H1 (cell line): ENCODE measurements at regions not wholly inside any gene's neighbourhood (a gene's known extent, or its start where the extent isn't known, plus 50 kb on each side); places are given as distances from the start of the nearest gene placed in this dataset.

Experiments
- CTCF ChIA-PET: fragments of 300-600 bp; sonication (Branson Sonifier 250); formaldehyde crosslinking; loops from one replicate; lab custom pipeline; 2021; ENCODE audit not compliant: partially characterized antibody; lab: Charles Lee
- POLR2A ChIA-PET: fragments of 300-600 bp; sonication (Branson Sonifier 250); formaldehyde crosslinking; loops from one replicate; lab custom pipeline; 2021; ENCODE audit warnings: inconsistent platforms; ENCODE audit not compliant: partially characterized antibody; lab: Charles Lee
- DNase-seq, 2 experiments: peaks; one replicate each; pipeline versions ENCODE4 v3.0.0 to v3.0.0-alpha.2; 2010 to 2022; ENCODE audit warnings: low spot score in 2 of 2, low read depth in 1 of 2, mixed read lengths in 1 of 2
- FAIRE-seq: peaks from 2 replicates; lab custom pipeline; 2011; peaks lifted over from hg19 to GRCh38; lab: Jason Lieb, UNC
- H2AFZ ChIP-seq: 2 replicates; pipeline ENCODE4 v1.8.1; 2012; ENCODE audit warnings: low read length, inconsistent platforms
- H2AK5ac ChIP-seq: 2 replicates; pipeline ENCODE4 v1.6.1; 2013; ENCODE audit warnings: low read depth, low read length
- H2BK120ac ChIP-seq: replicated peaks from 2 replicates; pipeline ENCODE3; 2013; ENCODE audit warnings: low read depth, low read length, inconsistent platforms
- H2BK12ac ChIP-seq: 2 replicates; pipeline ENCODE4 v1.6.1; 2013; ENCODE audit warnings: low read depth, low read length
- H2BK15ac ChIP-seq: 2 replicates; pipeline ENCODE4 v1.6.1; 2013; ENCODE audit warnings: low read length
- H2BK20ac ChIP-seq: 2 replicates; pipeline ENCODE4 v1.6.1; 2013; ENCODE audit warnings: low read length
- H2BK5ac ChIP-seq: 2 replicates; pipeline ENCODE4 v1.6.1; 2013; ENCODE audit warnings: low read depth, low read length
- H3K14ac ChIP-seq: 2 replicates; pipeline ENCODE4 v1.6.1; 2013; ENCODE audit warnings: inconsistent platforms; ENCODE audit not compliant: insufficient read length
- H3K18ac ChIP-seq: 2 replicates; pipeline ENCODE4 v1.6.1; 2013; ENCODE audit warnings: low read length; ENCODE audit errors: extremely low read depth
- H3K23ac ChIP-seq: 2 replicates; pipeline ENCODE4 v1.6.1; 2013; ENCODE audit warnings: inconsistent platforms; ENCODE audit not compliant: insufficient read length
- H3K23me2 ChIP-seq: 2 replicates; pipeline ENCODE4 v1.6.1; 2013; ENCODE audit warnings: low read depth, low read length
- H3K27ac ChIP-seq: 2 replicates; pipeline ENCODE4 v1.6.1; 2011; ENCODE audit warnings: low read depth, low read length, inconsistent platforms
- H3K27me3 ChIP-seq, 4 experiments: replicated peaks in 1 of 4; 1 replicate in 1 of 4; 2 replicates in 3 of 4; pipeline versions ENCODE4 v1.6.1 to v1.8.1; 2011 to 2013; ENCODE audit warnings: low read length in 3 of 4, mild to moderate bottlenecking in 3 of 4, inconsistent platforms in 2 of 4, mixed read lengths in 2 of 4, moderate library complexity in 1 of 4; ENCODE audit not compliant: control insufficient read depth in 3 of 4, insufficient read depth in 3 of 4; ENCODE audit errors: extremely low read depth in 1 of 4
- H3K36me3 ChIP-seq, 4 experiments: 2 replicates each; pipeline versions ENCODE4 v1.6.1 to v1.8.1; 2011 to 2013; ENCODE audit warnings: mild to moderate bottlenecking in 4 of 4, low read length in 3 of 4, moderate library complexity in 2 of 4, control low read depth in 1 of 4, inconsistent platforms in 1 of 4; ENCODE audit not compliant: insufficient read depth in 4 of 4, control insufficient read depth in 2 of 4
- H3K4ac ChIP-seq: replicated peaks from 2 replicates; pipeline ENCODE3; 2013; ENCODE audit warnings: low read length, low read depth, mixed read lengths, inconsistent platforms; ENCODE audit not compliant: insufficient read length
- H3K4me1 ChIP-seq, 4 experiments: replicated peaks in 1 of 4; 1 replicate in 1 of 4; 2 replicates in 3 of 4; pipeline versions ENCODE4 v1.6.1 to v1.8.1; 2011 to 2013; ENCODE audit warnings: low read length in 3 of 4, inconsistent platforms in 2 of 4, mixed read lengths in 1 of 4; ENCODE audit not compliant: insufficient read depth in 4 of 4, control insufficient read depth in 3 of 4
- H3K4me2 ChIP-seq, 2 experiments: 2 replicates each; pipeline versions ENCODE4 v1.6.1 to v1.8.1; 2011 to 2013; ENCODE audit warnings: low read depth in 2 of 2, low read length in 2 of 2, control low read depth in 1 of 2, inconsistent platforms in 1 of 2, mild to moderate bottlenecking in 1 of 2; ENCODE audit not compliant: insufficient read depth in 1 of 2
- H3K4me3 ChIP-seq, 4 experiments: fragments of 200-600, 300-600 bp in 1 of 4; sonication (generic), shearing (Covaris generic), sonication (Bioruptor Twin) in 1 of 4; 2 replicates each; pipeline versions ENCODE4 v1.5.1 to v1.8.1; 2011 to 2016; ENCODE audit warnings: low read length in 4 of 4, low read depth in 3 of 4, control low read depth in 2 of 4, inconsistent platforms in 2 of 4, mild to moderate bottlenecking in 2 of 4, mixed read lengths in 1 of 4, moderate library complexity in 1 of 4; ENCODE audit not compliant: insufficient read depth in 2 of 4; ENCODE audit errors: extremely low read depth in 1 of 4
- H3K56ac ChIP-seq: replicated peaks from 2 replicates; pipeline ENCODE3; 2013; ENCODE audit warnings: low read depth, mild to moderate bottlenecking, mixed read lengths, low read length, inconsistent platforms; ENCODE audit not compliant: insufficient read length
- H3K79me1 ChIP-seq: 2 replicates; pipeline ENCODE4 v1.6.1; 2013; ENCODE audit warnings: low read depth, low read length, control low read depth
- H3K79me2 ChIP-seq, 2 experiments: 2 replicates each; pipeline versions ENCODE4 v1.6.1 to v1.8.1; 2012 to 2013; ENCODE audit warnings: low read length in 2 of 2, mild to moderate bottlenecking in 2 of 2, inconsistent platforms in 1 of 2; ENCODE audit not compliant: insufficient read depth in 2 of 2, control insufficient read depth in 1 of 2
- H3K9ac ChIP-seq, 4 experiments: replicated peaks in 1 of 4; 1 replicate in 1 of 4; 2 replicates in 3 of 4; pipeline versions ENCODE4 v1.6.1 to v1.8.1; 2011 to 2013; ENCODE audit warnings: low read depth in 3 of 4, low read length in 3 of 4, control low read depth in 2 of 4, mild to moderate bottlenecking in 2 of 4, moderate library complexity in 2 of 4, inconsistent platforms in 1 of 4; ENCODE audit errors: extremely low read depth in 1 of 4
- H3K9me3 ChIP-seq, 2 experiments: 2 replicates each; pipeline versions ENCODE4 v1.6.1 to v1.8.1; 2012 to 2013; ENCODE audit warnings: mild to moderate bottlenecking in 2 of 2, moderate library complexity in 2 of 2, control low read depth in 1 of 2, inconsistent platforms in 1 of 2, low read depth in 1 of 2, low read length in 1 of 2, mixed read lengths in 1 of 2; ENCODE audit not compliant: insufficient read depth in 2 of 2
- H4K20me1 ChIP-seq, 2 experiments: replicated peaks in 1 of 2; 2 replicates each; pipeline versions ENCODE3 to v1.8.1; 2011 to 2013; ENCODE audit warnings: inconsistent platforms in 2 of 2, low read length in 2 of 2, mild to moderate bottlenecking in 1 of 2; ENCODE audit not compliant: insufficient read depth in 2 of 2, control insufficient read depth in 1 of 2
- H4K5ac ChIP-seq: 2 replicates; pipeline ENCODE4 v1.6.1; 2013; ENCODE audit warnings: low read length, low read depth, mixed read lengths, inconsistent platforms; ENCODE audit not compliant: insufficient read length
- H4K8ac ChIP-seq: 2 replicates; pipeline ENCODE4 v1.8.0; 2013; ENCODE audit warnings: mild to moderate bottlenecking, moderate library complexity, low read length, inconsistent platforms; ENCODE audit not compliant: insufficient read depth; ENCODE audit errors: extremely low read depth
- H4K91ac ChIP-seq: replicated peaks from 2 replicates; pipeline ENCODE3; 2013; ENCODE audit warnings: low read length, mixed read lengths, inconsistent platforms; ENCODE audit not compliant: insufficient read length
- CBX5 ChIP-seq: fragments of 300-800, 300-1000 bp; sonication (generic); IDR thresholded peaks from 2 replicates; pipeline ENCODE4 v1.7.1; 2016; ENCODE audit warnings: antibody characterized with exemption, low read length, low read depth
- EZH2 ChIP-seq: fragments of 200-600 bp; sonication (generic); IDR thresholded peaks from 2 replicates; pipeline ENCODE4 v1.7.1; 2012; ENCODE audit warnings: low read depth, mild to moderate bottlenecking, moderate library complexity, low read length, inconsistent platforms; ENCODE audit not compliant: severe bottlenecking
- PHF8 ChIP-seq: fragments of 200-600 bp; sonication (generic); conservative IDR thresholded peaks from 2 replicates; pipeline ENCODE4 v1.7.1; 2012; ENCODE audit warnings: low read depth, mild to moderate bottlenecking, inconsistent platforms, low read length, moderate library complexity
- POLR2A ChIP-seq, 2 experiments: IDR thresholded peaks; 1 replicate in 1 of 2; 2 replicates in 1 of 2; pipeline ENCODE4 v1.6.1; 2011; ENCODE audit warnings: low read depth in 2 of 2, low read length in 2 of 2, mild to moderate bottlenecking in 2 of 2; ENCODE audit errors: control extremely low read depth in 1 of 2
- POU5F1 ChIP-seq: IDR thresholded peaks from 2 replicates; pipeline ENCODE4 v1.6.1; 2011; ENCODE audit warnings: low read depth, mild to moderate bottlenecking, low read length, moderate library complexity
- RBBP5 ChIP-seq: IDR thresholded peaks from 2 replicates; pipeline ENCODE4 v1.7.1; 2012; ENCODE audit warnings: low read depth, mild to moderate bottlenecking, inconsistent platforms, low read length, moderate library complexity, borderline replicate concordance
- SIN3A ChIP-seq, 2 experiments: IDR thresholded peaks in 1 of 2; conservative IDR thresholded peaks in 1 of 2; 2 replicates each; pipeline ENCODE4 v1.6.1; 2011 to 2012; ENCODE audit warnings: low read length in 2 of 2, improper control_type of control experiment in 1 of 2, low read depth in 1 of 2, mild to moderate bottlenecking in 1 of 2
- whole genome bisulfite sequencing, 2 experiments: shearing (Covaris generic) in 1 of 2; methylation state at CpG; one replicate each; pipeline versions ENCODE4 v1.1.6 to v1.1.7; 2013 to 2015; ENCODE audit warnings: low lambda C conversion rate in 2 of 2, mixed read lengths in 2 of 2, inconsistent platforms in 1 of 2, low coverage in 1 of 2, missing lambda C conversion rate in 1 of 2; ENCODE audit not compliant: insufficient replicate concordance in 2 of 2, insufficient coverage in 1 of 2, insufficient read length in 1 of 2; ENCODE audit errors: extremely low coverage in 1 of 2, missing lambda C conversion rate in 1 of 2; 5-methylcytosine and 5-hydroxymethylcytosine counted together
- TF ChIP-seq, protein P1 (sequence below): IDR thresholded peaks from 2 replicates; pipeline ENCODE4 v1.6.1; 2012; ENCODE audit warnings: inconsistent platforms

DNA sequence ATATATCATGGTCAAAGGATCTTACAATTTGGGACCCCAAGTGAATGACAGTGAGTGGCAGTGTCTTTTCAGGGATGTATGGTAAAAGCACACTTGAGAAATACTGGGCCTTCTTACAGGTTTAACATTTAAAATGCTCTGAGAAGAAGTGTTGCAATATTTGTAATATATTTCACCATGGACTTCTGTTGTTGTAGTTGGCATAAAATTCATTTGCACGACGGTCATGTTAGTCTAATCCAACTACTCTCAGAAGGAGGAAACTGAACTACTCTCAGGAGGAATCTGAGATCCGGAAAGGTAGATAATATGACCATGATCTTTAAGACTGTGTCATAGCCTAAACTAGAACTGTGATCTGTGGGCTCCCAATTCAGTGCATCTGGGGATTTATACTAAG is 700.1 kb downstream of the HDGFL1 start:
- H4K8ac ChIP-seq: no peak overlapping the region
- H4K91ac ChIP-seq: no peak overlapping the region
- H3K4me2 ChIP-seq: no peak overlapping the region
- no peaks in the 10 kb centered on the region for H3K9me3 ChIP-seq
- no peaks in the 10 kb centered on the region for H3K23me2 ChIP-seq
- no peak overlapping the region for H3K23ac ChIP-seq
- H3K18ac ChIP-seq: no peak overlapping the region
- no peak overlapping the region for H2BK15ac ChIP-seq
- H3K79me2 ChIP-seq: no peaks in the 10 kb centered on the region
- no peak overlapping the region for H2BK20ac ChIP-seq
- H3K14ac ChIP-seq: no peak overlapping the region
- H2BK120ac ChIP-seq: no peak overlapping the region
- WGBS, 2 experiments: 95% methylated on average over 3 of the region's 3 CpGs; no CpG with 5 or more reads in 1 of the 2 experiments
- no peak overlapping the region for H2BK12ac ChIP-seq
- H3K4me3 ChIP-seq: no peak overlapping the region
- H3K27me3 ChIP-seq: no peaks in the 10 kb centered on the region
- no peak overlapping the region for H2BK5ac ChIP-seq
- no peak overlapping the region for H2AK5ac ChIP-seq
- ChIA-PET CTCF (no interaction called here), POLR2A (no interaction called here)
- H4K20me1 ChIP-seq: no peaks in the 10 kb centered on the region
- TF ChIP-seq POU5F1: no peak
- TF ChIP-seq, protein P1, sequence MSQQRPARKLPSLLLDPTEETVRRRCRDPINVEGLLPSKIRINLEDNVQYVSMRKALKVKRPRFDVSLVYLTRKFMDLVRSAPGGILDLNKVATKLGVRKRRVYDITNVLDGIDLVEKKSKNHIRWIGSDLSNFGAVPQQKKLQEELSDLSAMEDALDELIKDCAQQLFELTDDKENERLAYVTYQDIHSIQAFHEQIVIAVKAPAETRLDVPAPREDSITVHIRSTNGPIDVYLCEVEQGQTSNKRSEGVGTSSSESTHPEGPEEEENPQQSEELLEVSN: no peak
- TF ChIP-seq POLR2A (IDR thresholded peaks at IDR 0.05; ENCODE audit: control extremely low read depth in 1 of 2, low read depth in 2 of 2, low read length in 2 of 2): no peak
- no peak for TF ChIP-seq SIN3A (conservative IDR thresholded peaks at IDR 0.05 in 1 of 2, IDR thresholded peaks at IDR 0.05 in 1 of 2; ENCODE audit: low read depth in 1 of 2, low read length in 2 of 2)
- TF ChIP-seq CBX5: no peak
- no peak for TF ChIP-seq PHF8
- TF ChIP-seq RBBP5: no peak
- no peak for TF ChIP-seq EZH2
- H3K36me3 ChIP-seq: no peaks in the 10 kb centered on the region
- H3K27ac ChIP-seq: no peak overlapping the region
- H4K5ac ChIP-seq: no peak overlapping the region
- H3K9ac ChIP-seq: no peak overlapping the region
- H3K56ac ChIP-seq: no peak overlapping the region
- H3K4me1 ChIP-seq: no peaks in the 10 kb centered on the region
- DNase-seq (no peak), FAIRE-seq (no peak)
- H2AFZ ChIP-seq: no peak overlapping the region
- no peaks in the 10 kb centered on the region for H3K79me1 ChIP-seq
- H3K4ac ChIP-seq: no peak overlapping the region
